SK-N-SH treated with all-trans-retinoic acid at 6 μM for 48 hours (cell line): ENCODE measurements at regions not wholly inside any gene's neighbourhood (a gene's known extent, or its start where the extent isn't known, plus 50 kb on each side); places are given as distances from the start of the nearest gene placed in this dataset.

ENCODE experiments used
- ARNTL ChIP-seq: fragments of 450-650 bp; formaldehyde crosslinking; IDR thresholded peaks from 2 replicates; pipeline ENCODE4 v1.5.0; 2020; ENCODE audit warnings: low read depth, mild to moderate bottlenecking, moderate library complexity, borderline replicate concordance
- CREB5 ChIP-seq: fragments of 250-450 bp; sonication (Bioruptor Pico); IDR thresholded peaks from 2 replicates; pipeline ENCODE4 v1.5.1; 2020; ENCODE audit warnings: low read depth, mild to moderate bottlenecking, moderate library complexity
- PATZ1 ChIP-seq: fragments of 250-450 bp; sonication (Bioruptor Pico); IDR thresholded peaks from 2 replicates; pipeline ENCODE4 v1.8.0; 2020; ENCODE audit warnings: mild to moderate bottlenecking, moderate library complexity, borderline replicate concordance
- SNAI2 ChIP-seq: fragments of 250-450 bp; sonication (Bioruptor Pico); IDR thresholded peaks from 2 replicates; pipeline ENCODE4 v1.5.0; 2020; ENCODE audit warnings: mild to moderate bottlenecking, moderate library complexity
- ZC3H10 ChIP-seq: fragments of 250-450 bp; sonication (Bioruptor Pico); IDR thresholded peaks from 2 replicates; pipeline ENCODE4 v1.5.1; 2021; ENCODE audit warnings: mild to moderate bottlenecking, moderate library complexity
- ZFP3 ChIP-seq: fragments of 250-450 bp; sonication (Bioruptor Pico); IDR thresholded peaks from 2 replicates; pipeline ENCODE4 v1.5.0; 2020; ENCODE audit warnings: mild to moderate bottlenecking, moderate library complexity

GRCh38 chr1:5430136-5430535 is 562.1 kb downstream of the NPHP4 start:
- TF ChIP-seq PATZ1 (CRISPR knock-in tag) = no peak
- no peak for TF ChIP-seq CREB5 (CRISPR knock-in tag)
- no peak for TF ChIP-seq SNAI2 (CRISPR knock-in tag)
- TF ChIP-seq ZC3H10 (CRISPR knock-in tag) = no peak
- TF ChIP-seq ARNTL = no peak
- no peak for TF ChIP-seq ZFP3 (CRISPR knock-in tag)
